ENCODE measurements at regions not wholly inside any gene's neighbourhood (a gene's known extent, or its start where the extent isn't known, plus 50 kb on each side); places are given as distances from the start of the nearest gene placed in this dataset.

DNA sequence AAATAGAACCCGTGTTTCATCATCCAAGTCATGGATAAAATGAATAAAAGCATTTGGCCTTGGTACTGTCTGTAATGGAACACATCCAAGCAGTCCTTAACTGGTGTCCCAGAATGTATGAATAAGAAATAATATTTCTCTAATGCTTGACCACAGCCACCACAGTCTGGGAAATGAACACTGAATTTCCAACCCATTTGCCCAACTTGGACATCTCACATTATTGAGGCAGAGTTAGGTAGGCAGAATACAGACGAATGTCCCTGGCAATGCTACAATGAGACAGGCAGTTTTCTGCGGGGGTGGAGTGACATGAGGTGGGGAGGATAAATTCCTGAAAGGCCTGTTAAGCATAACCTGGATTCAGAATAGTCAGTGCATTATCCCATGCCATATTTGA lies 245.7 kb downstream of the ZIC1 start:
- Mint-ChIP-seq H3K4me1 (ENCODE audit: low read depth, unreplicated experiment) (no peaks in the 10 kb centered on the region), H3K9me3 (ENCODE audit: unreplicated experiment) (peaks cover 3% of the 10 kb centered on the region), H3K27me3 (ENCODE audit: unreplicated experiment) (no peaks in the 10 kb centered on the region), H3K27ac (ENCODE audit: unreplicated experiment) (no peak overlapping the region), H3K4me3 (ENCODE audit: unreplicated experiment) (no peak overlapping the region), H3K36me3 (ENCODE audit: unreplicated experiment) (no peaks in the 10 kb centered on the region)
- DNase-seq, result no peak
- TF ChIP-seq, protein P1, sequence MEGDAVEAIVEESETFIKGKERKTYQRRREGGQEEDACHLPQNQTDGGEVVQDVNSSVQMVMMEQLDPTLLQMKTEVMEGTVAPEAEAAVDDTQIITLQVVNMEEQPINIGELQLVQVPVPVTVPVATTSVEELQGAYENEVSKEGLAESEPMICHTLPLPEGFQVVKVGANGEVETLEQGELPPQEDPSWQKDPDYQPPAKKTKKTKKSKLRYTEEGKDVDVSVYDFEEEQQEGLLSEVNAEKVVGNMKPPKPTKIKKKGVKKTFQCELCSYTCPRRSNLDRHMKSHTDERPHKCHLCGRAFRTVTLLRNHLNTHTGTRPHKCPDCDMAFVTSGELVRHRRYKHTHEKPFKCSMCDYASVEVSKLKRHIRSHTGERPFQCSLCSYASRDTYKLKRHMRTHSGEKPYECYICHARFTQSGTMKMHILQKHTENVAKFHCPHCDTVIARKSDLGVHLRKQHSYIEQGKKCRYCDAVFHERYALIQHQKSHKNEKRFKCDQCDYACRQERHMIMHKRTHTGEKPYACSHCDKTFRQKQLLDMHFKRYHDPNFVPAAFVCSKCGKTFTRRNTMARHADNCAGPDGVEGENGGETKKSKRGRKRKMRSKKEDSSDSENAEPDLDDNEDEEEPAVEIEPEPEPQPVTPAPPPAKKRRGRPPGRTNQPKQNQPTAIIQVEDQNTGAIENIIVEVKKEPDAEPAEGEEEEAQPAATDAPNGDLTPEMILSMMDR (IDR thresholded peaks at IDR 0.05; ENCODE audit: partially characterized antibody, unreplicated experiment), result no peak

DNA sequence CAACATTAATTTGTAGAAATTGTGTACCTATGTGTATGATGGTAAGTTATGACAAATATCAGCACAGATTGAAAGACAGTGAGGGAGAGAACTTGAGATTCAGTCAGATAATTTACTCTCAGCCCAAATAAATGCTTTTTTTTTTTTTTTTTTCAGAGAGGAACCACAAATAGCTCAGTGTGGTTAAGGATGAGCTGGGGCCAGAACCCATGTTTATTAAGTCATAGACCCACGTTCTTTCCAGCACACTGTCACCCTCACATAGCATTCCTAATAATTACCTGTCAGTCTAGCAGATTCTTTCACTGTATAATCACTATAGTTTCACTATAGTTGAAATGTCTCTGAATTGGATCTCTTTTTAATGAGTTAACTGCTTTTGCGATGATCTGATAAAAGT lies 246.1 kb downstream of the ZIC1 start:
- TF ChIP-seq, protein P1 (IDR thresholded peaks at IDR 0.05; ENCODE audit: partially characterized antibody, unreplicated experiment), result no peak
- Mint-ChIP-seq H3K27ac (ENCODE audit: unreplicated experiment) (no peak overlapping the region), H3K4me3 (ENCODE audit: unreplicated experiment) (no peak overlapping the region), H3K27me3 (ENCODE audit: unreplicated experiment) (no peaks in the 10 kb centered on the region), H3K36me3 (ENCODE audit: unreplicated experiment) (no peaks in the 10 kb centered on the region), H3K9me3 (ENCODE audit: unreplicated experiment) (peaks cover 3% of the 10 kb centered on the region), H3K4me1 (ENCODE audit: low read depth, unreplicated experiment) (no peaks in the 10 kb centered on the region)
- no peak for DNase-seq

DNA sequence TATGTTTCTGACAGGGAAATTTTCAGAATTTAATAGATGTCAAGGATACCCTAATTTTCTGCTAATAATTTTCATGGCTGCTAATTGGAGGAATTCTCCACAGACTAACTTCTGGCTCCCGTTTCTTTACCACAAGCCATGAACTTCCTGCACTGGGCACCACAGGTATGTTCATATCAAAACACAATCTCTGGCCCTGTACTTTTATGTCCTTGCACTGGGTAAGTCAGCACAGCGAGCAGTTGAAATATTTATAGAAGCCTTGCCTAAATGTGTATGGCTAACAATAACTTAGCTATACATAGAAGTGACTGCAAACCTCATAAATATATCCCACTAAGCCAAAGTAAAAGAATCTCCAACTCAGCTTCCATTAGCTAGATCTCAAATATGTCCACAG lies 246.9 kb downstream of the ZIC1 start:
- no peaks in the 10 kb centered on the region for H3K27me3 Mint-ChIP-seq (ENCODE audit: unreplicated experiment)
- DNase-seq, result no peak
- H3K9me3 Mint-ChIP-seq (ENCODE audit: unreplicated experiment), result peaks cover 3% of the 10 kb centered on the region
- TF ChIP-seq, protein P1 (IDR thresholded peaks at IDR 0.05; ENCODE audit: partially characterized antibody, unreplicated experiment), result no peak
- no peaks in the 10 kb centered on the region for H3K4me1 Mint-ChIP-seq (ENCODE audit: low read depth, unreplicated experiment)
- H3K36me3 Mint-ChIP-seq (ENCODE audit: unreplicated experiment), result no peaks in the 10 kb centered on the region
- no peak overlapping the region for H3K27ac Mint-ChIP-seq (ENCODE audit: unreplicated experiment)
- H3K4me3 Mint-ChIP-seq (ENCODE audit: unreplicated experiment), result no peak overlapping the region

DNA sequence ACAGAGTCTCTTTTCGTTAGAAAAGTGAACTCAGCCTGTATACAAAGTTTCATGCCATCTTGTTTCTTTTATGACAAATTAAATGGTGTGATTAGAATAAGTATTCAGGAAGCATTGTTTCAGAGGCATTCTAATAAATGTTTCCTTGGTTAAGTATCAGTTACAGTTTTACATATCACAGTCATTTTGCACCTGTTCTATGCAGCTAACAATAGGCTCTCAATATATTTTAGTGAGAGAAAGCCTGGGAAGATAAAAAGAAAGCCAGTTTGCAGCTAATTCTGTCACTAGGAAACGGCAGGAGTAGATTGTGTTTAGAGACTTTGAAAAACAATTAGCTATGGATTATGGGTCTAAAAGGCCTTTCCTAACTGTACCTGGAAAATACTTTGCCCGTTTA lies 252.8 kb downstream of the ZIC1 start:
- H3K27me3 Mint-ChIP-seq (ENCODE audit: unreplicated experiment), result no peaks in the 10 kb centered on the region
- DNase-seq, result no peak
- TF ChIP-seq, protein P1 (IDR thresholded peaks at IDR 0.05; ENCODE audit: partially characterized antibody, unreplicated experiment), result no peak
- H3K9me3 Mint-ChIP-seq (ENCODE audit: unreplicated experiment), result peaks cover 3% of the 10 kb centered on the region
- no peaks in the 10 kb centered on the region for H3K4me1 Mint-ChIP-seq (ENCODE audit: low read depth, unreplicated experiment)
- H3K4me3 Mint-ChIP-seq (ENCODE audit: unreplicated experiment), result no peak overlapping the region
- H3K36me3 Mint-ChIP-seq (ENCODE audit: unreplicated experiment), result no peaks in the 10 kb centered on the region
- H3K27ac Mint-ChIP-seq (ENCODE audit: unreplicated experiment), result no peak overlapping the region

DNA sequence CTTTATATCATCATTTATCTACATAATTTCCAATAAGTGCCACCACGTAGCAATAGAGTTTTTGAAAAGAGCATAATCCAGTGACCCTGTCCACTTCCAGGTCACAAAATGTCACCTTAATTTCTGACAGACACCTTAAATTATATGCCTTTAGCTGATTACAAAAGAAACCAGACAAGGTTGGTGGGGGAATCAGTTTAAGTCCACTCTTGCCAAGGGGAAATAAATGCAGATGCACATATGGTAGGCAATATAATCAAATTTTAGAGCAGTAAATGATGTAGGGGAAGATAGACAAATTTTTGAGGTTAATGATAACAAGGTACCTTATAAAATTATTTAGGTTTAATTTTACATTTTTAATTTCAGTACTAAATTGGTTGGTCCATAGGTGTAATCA lies 253.5 kb downstream of the ZIC1 start:
- no peaks in the 10 kb centered on the region for H3K4me1 Mint-ChIP-seq (ENCODE audit: low read depth, unreplicated experiment)
- H3K27me3 Mint-ChIP-seq (ENCODE audit: unreplicated experiment), result no peaks in the 10 kb centered on the region

More for the DNA sequence above, 253.5 kb downstream of the ZIC1 start:
- Mint-ChIP-seq H3K36me3 (ENCODE audit: unreplicated experiment) (no peaks in the 10 kb centered on the region), H3K9me3 (ENCODE audit: unreplicated experiment) (peaks cover 3% of the 10 kb centered on the region), H3K27ac (ENCODE audit: unreplicated experiment) (no peak overlapping the region), H3K4me3 (ENCODE audit: unreplicated experiment) (no peak overlapping the region)
- no peak for DNase-seq
- TF ChIP-seq, protein P1 (IDR thresholded peaks at IDR 0.05; ENCODE audit: partially characterized antibody, unreplicated experiment), result no peak
